A673 (cell line): ENCODE measurements at regions not wholly inside any gene's neighbourhood (a gene's known extent, or its start where the extent isn't known, plus 50 kb on each side); places are given as distances from the start of the nearest gene placed in this dataset.

Experiments
- CTCF ChIP-seq: fragments of 300-800, 200-600 bp; sonication (generic); conservative IDR thresholded peaks from 2 replicates; pipeline ENCODE4 v1.5.1; 2017; ENCODE audit warnings: low read depth, mild to moderate bottlenecking, antibody characterized with exemption, low read length, moderate library complexity, mixed read lengths
- EZH2 ChIP-seq: fragments of 200-600 bp; sonication (generic); IDR thresholded peaks from 2 replicates; pipeline ENCODE4 v1.6.1; 2017; ENCODE audit warnings: borderline replicate concordance, low read depth, mild to moderate bottlenecking, mixed read lengths, antibody characterized with exemption, low read length; ENCODE audit not compliant: poor library complexity, severe bottlenecking

- TF ChIP-seq CTCF (no peak), EZH2 (no peak)
Observed at GRCh38 chr2:155109527-155109926, 411.0 kb downstream of the KCNJ3 start.
